ENCODE measurements at regions not wholly inside any gene's neighbourhood (a gene's known extent, or its start where the extent isn't known, plus 50 kb on each side); places are given as distances from the start of the nearest gene placed in this dataset.

- DNase-seq: no peak
Measured at GRCh38 chr16:9422762-9423513, 331.5 kb downstream of the HAPSTR1 start.

GRCh38 chr16:9425236-9425635 lies 333.8 kb downstream of the HAPSTR1 start:
- no peak for DNase-seq

- no peak for DNase-seq
Measured at GRCh38 chr16:9428355-9429005, 337.0 kb downstream of the HAPSTR1 start.

- DNase-seq: no peak
Measured at GRCh38 chr16:9429646-9430330, 338.3 kb downstream of the HAPSTR1 start.

- DNase-seq: no peak
Measured at GRCh38 chr16:9434659-9435058, 343.2 kb downstream of the HAPSTR1 start.

- DNase-seq: no peak
Measured at GRCh38 chr16:9436175-9436574, 344.7 kb downstream of the HAPSTR1 start.

- no peak for DNase-seq
Measured at GRCh38 chr16:9437115-9437514, 345.7 kb downstream of the HAPSTR1 start.

GRCh38 chr16:9438991-9439390 lies 347.5 kb downstream of the HAPSTR1 start:
- DNase-seq: no peak

GRCh38 chr16:9441012-9441411 lies 349.6 kb downstream of the HAPSTR1 start:
- DNase-seq: no peak

GRCh38 chr16:9443864-9444263 lies 352.4 kb downstream of the HAPSTR1 start:
- DNase-seq: no peak

GRCh38 chr16:9446471-9447194 lies 355.2 kb downstream of the HAPSTR1 start:
- no peak for DNase-seq

- no peak for DNase-seq
Measured at GRCh38 chr16:9447195-9447551, 355.7 kb downstream of the HAPSTR1 start.

GRCh38 chr16:9447699-9448098 lies 356.3 kb downstream of the HAPSTR1 start:
- DNase-seq: no peak

- DNase-seq: no peak
Measured at GRCh38 chr16:9449597-9449996, 358.2 kb downstream of the HAPSTR1 start.

- DNase-seq: no peak
Measured at GRCh38 chr16:9457215-9457614, 365.8 kb downstream of the HAPSTR1 start.

GRCh38 chr16:9458816-9459215 lies 367.4 kb downstream of the HAPSTR1 start:
- DNase-seq: no peak

GRCh38 chr16:9462984-9463383 lies 371.5 kb downstream of the HAPSTR1 start:
- no peak for DNase-seq

- DNase-seq: no peak
Measured at GRCh38 chr16:9463461-9463860, 372.0 kb downstream of the HAPSTR1 start.

- DNase-seq: no peak
Measured at GRCh38 chr16:9465161-9465560, 373.7 kb downstream of the HAPSTR1 start.

GRCh38 chr16:9469512-9469911 lies 378.1 kb downstream of the HAPSTR1 start:
- DNase-seq: no peak

- no peak for DNase-seq
Measured at GRCh38 chr16:9476744-9477143, 385.3 kb downstream of the HAPSTR1 start.

- no peak for DNase-seq
Measured at GRCh38 chr16:9479008-9479407, 387.6 kb downstream of the HAPSTR1 start.

GRCh38 chr16:9480503-9480902 lies 389.1 kb downstream of the HAPSTR1 start:
- no peak for DNase-seq

Data from NCI-H2171 treated with DMSO at 0.1 percent for 48 hours (cell line).